ENCODE measurements at regions not wholly inside any gene's neighbourhood (a gene's known extent, or its start where the extent isn't known, plus 50 kb on each side); places are given as distances from the start of the nearest gene placed in this dataset.
A peak's percentile ranks its signal among the peaks of the same experiment; 100 is the strongest.

DNA sequence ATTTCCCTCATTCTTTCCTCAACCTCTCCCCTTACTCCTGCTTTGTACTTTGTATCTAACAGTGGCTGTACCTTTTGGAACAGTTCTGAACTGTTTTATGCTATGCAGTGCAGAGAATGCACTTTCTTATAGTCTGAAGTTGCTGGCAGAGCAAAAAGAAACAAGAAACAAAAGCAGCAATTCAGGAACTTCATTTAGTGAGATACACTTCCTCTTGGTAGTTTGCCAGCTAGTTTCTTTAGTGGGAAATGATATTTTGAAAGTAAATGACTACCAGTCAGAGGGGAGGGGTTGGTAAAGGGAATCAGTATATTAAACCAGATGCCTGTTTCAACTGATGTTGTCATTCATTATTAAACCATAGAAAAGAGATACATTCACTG is 55.0 kb upstream of the CHD2 start:
- H3K9me2 ChIP-seq (ENCODE audit: insufficient read depth): no peaks in the 10 kb centered on the region
- Mint-ChIP-seq H3K27me3 (ENCODE audit: insufficient read depth, low read depth, poor library complexity) (peaks cover 11% of the 10 kb centered on the region), H3K9me3 (0 out of 3 replicates have a peak, but pooled peaks cover 2% of the 10 kb centered on the region), H3K27ac (no peak overlapping the region), H3K4me3 (no peak overlapping the region), H3K4me1 (peaks cover 8% of the 10 kb centered on the region; the same call in 2 of the 3 replicates), H3K36me3 (ENCODE audit: low read depth) (peaks cover 2% of the 10 kb centered on the region; the same call in 1 of the 3 replicates)
- H4K20me1 ChIP-seq (replicated peaks; ENCODE audit: insufficient read depth): no peaks in the 10 kb centered on the region
- no peak overlapping the region for H3K4me3 ChIP-seq
- ATAC-seq (no peak), DNase-seq (ENCODE audit: low spot score) (no peak)
- H3F3A ChIP-seq (replicated peaks; ENCODE audit: low read depth): no peaks in the 10 kb centered on the region
- TF ChIP-seq NANOG (IDR thresholded peaks at IDR 0.05; ENCODE audit: borderline replicate concordance): no peak
- TF ChIP-seq CTCF (conservative IDR thresholded peaks at IDR 0.05; ENCODE audit: low read depth in 2 of 2): no peak
- no peak for TF ChIP-seq POLR2AphosphoS5 (IDR thresholded peaks at IDR 0.05; ENCODE audit: low read depth)
- TF ChIP-seq EZH2 (IDR thresholded peaks at IDR 0.05; ENCODE audit: low read depth, unreplicated experiment): no peak
- TF ChIP-seq STAT1 (IDR thresholded peaks at IDR 0.05; ENCODE audit: unreplicated experiment): no peak
- no peak for TF ChIP-seq CREB1 (CRISPR knock-in tag; IDR thresholded peaks at IDR 0.05; ENCODE audit: low read depth)
- TF ChIP-seq, protein P1, sequence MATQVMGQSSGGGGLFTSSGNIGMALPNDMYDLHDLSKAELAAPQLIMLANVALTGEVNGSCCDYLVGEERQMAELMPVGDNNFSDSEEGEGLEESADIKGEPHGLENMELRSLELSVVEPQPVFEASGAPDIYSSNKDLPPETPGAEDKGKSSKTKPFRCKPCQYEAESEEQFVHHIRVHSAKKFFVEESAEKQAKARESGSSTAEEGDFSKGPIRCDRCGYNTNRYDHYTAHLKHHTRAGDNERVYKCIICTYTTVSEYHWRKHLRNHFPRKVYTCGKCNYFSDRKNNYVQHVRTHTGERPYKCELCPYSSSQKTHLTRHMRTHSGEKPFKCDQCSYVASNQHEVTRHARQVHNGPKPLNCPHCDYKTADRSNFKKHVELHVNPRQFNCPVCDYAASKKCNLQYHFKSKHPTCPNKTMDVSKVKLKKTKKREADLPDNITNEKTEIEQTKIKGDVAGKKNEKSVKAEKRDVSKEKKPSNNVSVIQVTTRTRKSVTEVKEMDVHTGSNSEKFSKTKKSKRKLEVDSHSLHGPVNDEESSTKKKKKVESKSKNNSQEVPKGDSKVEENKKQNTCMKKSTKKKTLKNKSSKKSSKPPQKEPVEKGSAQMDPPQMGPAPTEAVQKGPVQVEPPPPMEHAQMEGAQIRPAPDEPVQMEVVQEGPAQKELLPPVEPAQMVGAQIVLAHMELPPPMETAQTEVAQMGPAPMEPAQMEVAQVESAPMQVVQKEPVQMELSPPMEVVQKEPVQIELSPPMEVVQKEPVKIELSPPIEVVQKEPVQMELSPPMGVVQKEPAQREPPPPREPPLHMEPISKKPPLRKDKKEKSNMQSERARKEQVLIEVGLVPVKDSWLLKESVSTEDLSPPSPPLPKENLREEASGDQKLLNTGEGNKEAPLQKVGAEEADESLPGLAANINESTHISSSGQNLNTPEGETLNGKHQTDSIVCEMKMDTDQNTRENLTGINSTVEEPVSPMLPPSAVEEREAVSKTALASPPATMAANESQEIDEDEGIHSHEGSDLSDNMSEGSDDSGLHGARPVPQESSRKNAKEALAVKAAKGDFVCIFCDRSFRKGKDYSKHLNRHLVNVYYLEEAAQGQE (IDR thresholded peaks at IDR 0.05; ENCODE audit: unreplicated experiment): no peak
- TF ChIP-seq, protein P2, sequence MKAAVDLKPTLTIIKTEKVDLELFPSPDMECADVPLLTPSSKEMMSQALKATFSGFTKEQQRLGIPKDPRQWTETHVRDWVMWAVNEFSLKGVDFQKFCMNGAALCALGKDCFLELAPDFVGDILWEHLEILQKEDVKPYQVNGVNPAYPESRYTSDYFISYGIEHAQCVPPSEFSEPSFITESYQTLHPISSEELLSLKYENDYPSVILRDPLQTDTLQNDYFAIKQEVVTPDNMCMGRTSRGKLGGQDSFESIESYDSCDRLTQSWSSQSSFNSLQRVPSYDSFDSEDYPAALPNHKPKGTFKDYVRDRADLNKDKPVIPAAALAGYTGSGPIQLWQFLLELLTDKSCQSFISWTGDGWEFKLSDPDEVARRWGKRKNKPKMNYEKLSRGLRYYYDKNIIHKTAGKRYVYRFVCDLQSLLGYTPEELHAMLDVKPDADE (IDR thresholded peaks at IDR 0.05): no peak
- TF ChIP-seq, protein P3, sequence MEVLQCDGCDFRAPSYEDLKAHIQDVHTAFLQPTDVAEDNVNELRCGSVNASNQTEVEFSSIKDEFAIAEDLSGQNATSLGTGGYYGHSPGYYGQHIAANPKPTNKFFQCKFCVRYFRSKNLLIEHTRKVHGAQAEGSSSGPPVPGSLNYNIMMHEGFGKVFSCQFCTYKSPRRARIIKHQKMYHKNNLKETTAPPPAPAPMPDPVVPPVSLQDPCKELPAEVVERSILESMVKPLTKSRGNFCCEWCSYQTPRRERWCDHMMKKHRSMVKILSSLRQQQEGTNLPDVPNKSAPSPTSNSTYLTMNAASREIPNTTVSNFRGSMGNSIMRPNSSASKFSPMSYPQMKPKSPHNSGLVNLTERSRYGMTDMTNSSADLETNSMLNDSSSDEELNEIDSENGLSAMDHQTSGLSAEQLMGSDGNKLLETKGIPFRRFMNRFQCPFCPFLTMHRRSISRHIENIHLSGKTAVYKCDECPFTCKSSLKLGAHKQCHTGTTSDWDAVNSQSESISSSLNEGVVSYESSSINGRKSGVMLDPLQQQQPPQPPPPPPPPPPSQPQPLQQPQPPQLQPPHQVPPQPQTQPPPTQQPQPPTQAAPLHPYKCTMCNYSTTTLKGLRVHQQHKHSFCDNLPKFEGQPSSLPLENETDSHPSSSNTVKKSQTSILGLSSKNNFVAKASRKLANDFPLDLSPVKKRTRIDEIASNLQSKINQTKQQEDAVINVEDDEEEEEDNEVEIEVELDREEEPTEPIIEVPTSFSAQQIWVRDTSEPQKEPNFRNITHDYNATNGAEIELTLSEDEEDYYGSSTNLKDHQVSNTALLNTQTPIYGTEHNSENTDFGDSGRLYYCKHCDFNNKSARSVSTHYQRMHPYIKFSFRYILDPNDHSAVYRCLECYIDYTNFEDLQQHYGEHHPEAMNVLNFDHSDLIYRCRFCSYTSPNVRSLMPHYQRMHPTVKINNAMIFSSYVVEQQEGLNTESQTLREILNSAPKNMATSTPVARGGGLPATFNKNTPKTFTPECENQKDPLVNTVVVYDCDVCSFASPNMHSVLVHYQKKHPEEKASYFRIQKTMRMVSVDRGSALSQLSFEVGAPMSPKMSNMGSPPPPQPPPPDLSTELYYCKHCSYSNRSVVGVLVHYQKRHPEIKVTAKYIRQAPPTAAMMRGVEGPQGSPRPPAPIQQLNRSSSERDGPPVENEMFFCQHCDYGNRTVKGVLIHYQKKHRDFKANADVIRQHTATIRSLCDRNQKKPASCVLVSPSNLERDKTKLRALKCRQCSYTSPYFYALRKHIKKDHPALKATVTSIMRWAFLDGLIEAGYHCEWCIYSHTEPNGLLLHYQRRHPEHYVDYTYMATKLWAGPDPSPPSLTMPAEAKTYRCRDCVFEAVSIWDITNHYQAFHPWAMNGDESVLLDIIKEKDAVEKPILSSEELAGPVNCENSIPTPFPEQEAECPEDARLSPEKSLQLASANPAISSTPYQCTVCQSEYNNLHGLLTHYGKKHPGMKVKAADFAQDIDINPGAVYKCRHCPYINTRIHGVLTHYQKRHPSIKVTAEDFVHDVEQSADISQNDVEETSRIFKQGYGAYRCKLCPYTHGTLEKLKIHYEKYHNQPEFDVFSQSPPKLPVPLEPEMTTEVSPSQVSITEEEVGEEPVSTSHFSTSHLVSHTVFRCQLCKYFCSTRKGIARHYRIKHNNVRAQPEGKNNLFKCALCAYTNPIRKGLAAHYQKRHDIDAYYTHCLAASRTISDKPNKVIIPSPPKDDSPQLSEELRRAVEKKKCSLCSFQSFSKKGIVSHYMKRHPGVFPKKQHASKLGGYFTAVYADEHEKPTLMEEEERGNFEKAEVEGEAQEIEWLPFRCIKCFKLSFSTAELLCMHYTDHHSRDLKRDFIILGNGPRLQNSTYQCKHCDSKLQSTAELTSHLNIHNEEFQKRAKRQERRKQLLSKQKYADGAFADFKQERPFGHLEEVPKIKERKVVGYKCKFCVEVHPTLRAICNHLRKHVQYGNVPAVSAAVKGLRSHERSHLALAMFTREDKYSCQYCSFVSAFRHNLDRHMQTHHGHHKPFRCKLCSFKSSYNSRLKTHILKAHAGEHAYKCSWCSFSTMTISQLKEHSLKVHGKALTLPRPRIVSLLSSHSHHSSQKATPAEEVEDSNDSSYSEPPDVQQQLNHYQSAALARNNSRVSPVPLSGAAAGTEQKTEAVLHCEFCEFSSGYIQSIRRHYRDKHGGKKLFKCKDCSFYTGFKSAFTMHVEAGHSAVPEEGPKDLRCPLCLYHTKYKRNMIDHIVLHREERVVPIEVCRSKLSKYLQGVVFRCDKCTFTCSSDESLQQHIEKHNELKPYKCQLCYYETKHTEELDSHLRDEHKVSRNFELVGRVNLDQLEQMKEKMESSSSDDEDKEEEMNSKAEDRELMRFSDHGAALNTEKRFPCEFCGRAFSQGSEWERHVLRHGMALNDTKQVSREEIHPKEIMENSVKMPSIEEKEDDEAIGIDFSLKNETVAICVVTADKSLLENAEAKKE (CRISPR knock-in tag; IDR thresholded peaks at IDR 0.05): no peak
- TF ChIP-seq ZNF114 (CRISPR knock-in tag; IDR thresholded peaks at IDR 0.05): no peak
- H3K36me3 ChIP-seq (ENCODE audit: insufficient read depth): no peaks in the 10 kb centered on the region
- H3K27ac ChIP-seq (ENCODE audit: low read depth): 0 out of 2 replicates have a peak overlapping the region, but pooled peaks have one; percentile 2
- H3K79me2 ChIP-seq (replicated peaks; ENCODE audit: insufficient read depth): no peaks in the 10 kb centered on the region
- H3K27me3 ChIP-seq (ENCODE audit: insufficient read depth): no peaks in the 10 kb centered on the region
- H3K4me2 ChIP-seq: no peak overlapping the region
- peaks cover 6% of the 10 kb centered on the region for H3K4me1 ChIP-seq (ENCODE audit: insufficient read depth)
- H2AFZ ChIP-seq: peak overlapping the region; percentile 78

Measured in GM23338 (cell line).